HUES64 (cell line): ENCODE measurements at regions not wholly inside any gene's neighbourhood (a gene's known extent, or its start where the extent isn't known, plus 50 kb on each side); places are given as distances from the start of the nearest gene placed in this dataset.

Experiments used
- H3K27ac ChIP-seq: 2 replicates; pipeline ENCODE4 v1.7.0; 2013; ENCODE audit warnings: low read depth, low read length, inconsistent platforms
- H3K27me3 ChIP-seq: 2 replicates; pipeline ENCODE4 v1.6.1; 2013; ENCODE audit warnings: mild to moderate bottlenecking, low read length; ENCODE audit not compliant: insufficient read depth
- H3K36me3 ChIP-seq: 2 replicates; pipeline ENCODE4 v1.6.1; 2013; ENCODE audit warnings: mild to moderate bottlenecking, low read length; ENCODE audit not compliant: insufficient read depth
- H3K4me1 ChIP-seq: 2 replicates; pipeline ENCODE4 v1.6.1; 2013; ENCODE audit warnings: mild to moderate bottlenecking, low read length, moderate library complexity; ENCODE audit not compliant: insufficient read depth
- H3K4me3 ChIP-seq: 2 replicates; pipeline ENCODE4 v1.5.1; 2013; ENCODE audit warnings: mild to moderate bottlenecking, low read length, moderate library complexity
- H3K9ac ChIP-seq: 2 replicates; pipeline ENCODE4 v1.6.1; 2013; ENCODE audit warnings: mild to moderate bottlenecking, low read depth, low read length
- H3K9me3 ChIP-seq: 2 replicates; pipeline ENCODE4 v1.6.1; 2013; ENCODE audit warnings: low read depth, low read length; ENCODE audit not compliant: insufficient read depth
- WGBS: fragments of 150-250, 120-280 bp; methylation state at CpG from one replicate; pipeline ENCODE4 v1.1.7; 2013; ENCODE audit warnings: missing lambda C conversion rate; 5-methylcytosine and 5-hydroxymethylcytosine counted together

- no peaks in the 10 kb centered on the region for H3K9me3 ChIP-seq
- no peak overlapping the region for H3K4me3 ChIP-seq
- 71% methylated on average over 7 of the region's 7 CpGs for WGBS
- no peak overlapping the region for H3K9ac ChIP-seq
- H3K4me1 ChIP-seq = no peaks in the 10 kb centered on the region
- H3K27me3 ChIP-seq = no peaks in the 10 kb centered on the region
- H3K27ac ChIP-seq = no peak overlapping the region
- no peaks in the 10 kb centered on the region for H3K36me3 ChIP-seq
These were observed 122.2 kb downstream of the CDH26 start for GRCh38 chr20:60080401-60080800.

GRCh38 chr20:60085551-60086132 is 127.4 kb downstream of the CDH26 start:
- Histone ChIP-seq H3K4me1 (no peaks in the 10 kb centered on the region), H3K27me3 (no peaks in the 10 kb centered on the region), H3K9ac (no peak overlapping the region), H3K27ac (no peak overlapping the region), H3K9me3 (no peaks in the 10 kb centered on the region), H3K36me3 (no peaks in the 10 kb centered on the region), H3K4me3 (no peak overlapping the region)
- WGBS = 81% methylated on average over 8 of the region's 9 CpGs

- Histone ChIP-seq H3K4me3 (no peak overlapping the region), H3K9ac (no peak overlapping the region), H3K27me3 (no peaks in the 10 kb centered on the region), H3K9me3 (no peaks in the 10 kb centered on the region), H3K27ac (no peak overlapping the region), H3K4me1 (no peaks in the 10 kb centered on the region), H3K36me3 (no peaks in the 10 kb centered on the region)
- WGBS = 97% methylated on average over 28 of the region's 30 CpGs
These were observed 128.8 kb downstream of the CDH26 start for GRCh38 chr20:60086821-60087562.

GRCh38 chr20:60087563-60088105 is 129.4 kb downstream of the CDH26 start:
- H3K4me3 ChIP-seq = no peak overlapping the region
- H3K9ac ChIP-seq = no peak overlapping the region

GRCh38 chr20:60088236-60088635 is 130.0 kb downstream of the CDH26 start:
- H3K27me3 ChIP-seq = no peaks in the 10 kb centered on the region
- peaks cover 6% of the 10 kb centered on the region; the same call in 1 of the 2 replicates for H3K9me3 ChIP-seq
- WGBS = 91% methylated on average over 10 of the region's 10 CpGs
- H3K27ac ChIP-seq = no peak overlapping the region
- no peaks in the 10 kb centered on the region for H3K36me3 ChIP-seq
- H3K9ac ChIP-seq = no peak overlapping the region
- no peak overlapping the region for H3K4me3 ChIP-seq
- no peaks in the 10 kb centered on the region for H3K4me1 ChIP-seq

More at GRCh38 chr20:60087563-60088105, 129.4 kb downstream of the CDH26 start:
- WGBS = 92% methylated on average over 60 of the region's 60 CpGs
- H3K27me3 ChIP-seq = no peaks in the 10 kb centered on the region
- H3K27ac ChIP-seq = no peak overlapping the region
- no peaks in the 10 kb centered on the region for H3K4me1 ChIP-seq
- H3K36me3 ChIP-seq = no peaks in the 10 kb centered on the region
- H3K9me3 ChIP-seq = peaks cover 2% of the 10 kb centered on the region; the same call in 1 of the 2 replicates

GRCh38 chr20:60090631-60091030 is 132.4 kb downstream of the CDH26 start:
- Histone ChIP-seq H3K4me1 (no peaks in the 10 kb centered on the region), H3K36me3 (no peaks in the 10 kb centered on the region), H3K27ac (no peak overlapping the region), H3K9me3 (peaks cover 8% of the 10 kb centered on the region; the same call in 1 of the 2 replicates), H3K9ac (no peak overlapping the region), H3K4me3 (no peak overlapping the region), H3K27me3 (no peaks in the 10 kb centered on the region)
- WGBS = 84% methylated on average over 4 of the region's 4 CpGs

- Histone ChIP-seq H3K27me3 (no peaks in the 10 kb centered on the region), H3K9me3 (peaks cover 8% of the 10 kb centered on the region; the same call in 1 of the 2 replicates), H3K9ac (no peak overlapping the region), H3K4me3 (no peak overlapping the region), H3K27ac (no peak overlapping the region), H3K4me1 (no peaks in the 10 kb centered on the region), H3K36me3 (no peaks in the 10 kb centered on the region)
- WGBS = 91% methylated on average over 4 of the region's 5 CpGs
These were observed 133.1 kb downstream of the CDH26 start for GRCh38 chr20:60091305-60091704.

- Histone ChIP-seq H3K27ac (no peak overlapping the region), H3K4me1 (no peaks in the 10 kb centered on the region), H3K9ac (no peak overlapping the region), H3K27me3 (no peaks in the 10 kb centered on the region), H3K9me3 (peaks cover 8% of the 10 kb centered on the region; the same call in 1 of the 2 replicates), H3K36me3 (no peaks in the 10 kb centered on the region), H3K4me3 (no peak overlapping the region)
- 100% methylated on average over 1 of the region's 1 CpG for WGBS
These were observed 133.6 kb downstream of the CDH26 start for GRCh38 chr20:60091861-60092260.

- Histone ChIP-seq H3K27me3 (no peaks in the 10 kb centered on the region), H3K9ac (no peak overlapping the region), H3K27ac (no peak overlapping the region), H3K4me3 (no peak overlapping the region), H3K36me3 (no peaks in the 10 kb centered on the region), H3K9me3 (peaks cover 8% of the 10 kb centered on the region; the same call in 1 of the 2 replicates), H3K4me1 (no peaks in the 10 kb centered on the region)
These were observed 134.5 kb downstream of the CDH26 start for GRCh38 chr20:60092729-60093128.

- Histone ChIP-seq H3K4me3 (no peak overlapping the region), H3K27ac (no peak overlapping the region), H3K9ac (no peak overlapping the region), H3K4me1 (no peaks in the 10 kb centered on the region), H3K27me3 (no peaks in the 10 kb centered on the region), H3K9me3 (peaks cover 14% of the 10 kb centered on the region), H3K36me3 (no peaks in the 10 kb centered on the region)
- WGBS = 96% methylated on average over 5 of the region's 5 CpGs
These were observed 137.2 kb downstream of the CDH26 start for GRCh38 chr20:60095456-60095855.

- Histone ChIP-seq H3K27ac (no peak overlapping the region), H3K27me3 (no peaks in the 10 kb centered on the region), H3K9me3 (peaks cover 14% of the 10 kb centered on the region), H3K9ac (no peak overlapping the region), H3K4me3 (no peak overlapping the region), H3K4me1 (no peaks in the 10 kb centered on the region), H3K36me3 (no peaks in the 10 kb centered on the region)
- 83% methylated on average over 10 of the region's 10 CpGs for WGBS
These were observed 137.9 kb downstream of the CDH26 start for GRCh38 chr20:60096166-60096565.
